ENCODE measurements at regions not wholly inside any gene's neighbourhood (a gene's known extent, or its start where the extent isn't known, plus 50 kb on each side); places are given as distances from the start of the nearest gene placed in this dataset.

GRCh38 chr9:103799959-103800358 is 294.1 kb upstream of the SMC2 start:
- no peak for DNase-seq

- no peak for DNase-seq
These were observed 292.0 kb upstream of the SMC2 start for GRCh38 chr9:103802068-103802467.

- no peak for DNase-seq
These were observed 290.9 kb upstream of the SMC2 start for GRCh38 chr9:103803245-103803644.

GRCh38 chr9:103804077-103804735 is 289.9 kb upstream of the SMC2 start:
- no peak for DNase-seq

- no peak for DNase-seq
These were observed 284.4 kb upstream of the SMC2 start for GRCh38 chr9:103809745-103810144.

- DNase-seq, result no peak
These were observed 282.6 kb upstream of the SMC2 start for GRCh38 chr9:103811462-103811861.

- DNase-seq, result no peak
These were observed 278.0 kb upstream of the SMC2 start for GRCh38 chr9:103816146-103816545.

DNA sequence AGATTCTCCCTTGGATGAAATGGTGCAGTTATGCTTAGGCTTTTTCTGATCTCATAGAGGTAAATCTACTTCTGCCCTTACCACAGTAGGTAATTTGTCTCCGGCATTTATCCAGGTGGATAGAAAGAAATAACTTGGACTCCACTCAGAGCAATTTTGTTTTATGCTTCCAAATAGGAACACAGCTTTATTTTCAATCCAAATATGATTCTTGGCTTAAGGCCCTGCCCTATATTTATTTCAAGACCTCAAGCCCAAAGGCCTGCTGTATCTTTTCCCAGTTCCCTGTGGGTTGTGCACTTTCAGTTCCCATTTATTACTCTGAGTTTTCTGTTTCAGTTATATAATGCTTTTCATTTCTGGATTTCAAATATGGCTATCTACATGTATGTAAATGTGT is 274.2 kb upstream of the SMC2 start:
- DNase-seq, result no peak

- DNase-seq, result no peak
These were observed 273.0 kb upstream of the SMC2 start for GRCh38 chr9:103821115-103821514.

DNA sequence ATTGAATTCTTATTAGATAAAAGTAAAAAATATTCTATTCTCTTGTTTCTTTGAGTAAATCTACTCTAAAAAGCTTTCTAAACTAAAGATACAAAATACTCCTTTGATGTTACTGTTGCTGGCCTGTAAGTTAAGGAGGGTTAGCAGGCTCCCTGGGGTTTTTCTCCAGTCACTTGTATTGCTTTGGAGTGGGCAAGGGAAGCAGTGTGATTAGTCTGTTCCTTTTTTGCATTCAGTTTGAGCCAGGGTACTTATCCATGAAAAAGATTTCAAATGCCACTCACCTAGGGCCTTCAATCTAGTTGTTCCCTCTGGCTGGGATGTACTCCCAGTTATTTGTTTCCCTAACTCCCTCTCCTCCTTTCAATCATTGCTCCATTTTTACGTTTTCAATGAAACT is 256.2 kb upstream of the SMC2 start:
- no peak for DNase-seq

- no peak for DNase-seq
These were observed 254.9 kb upstream of the SMC2 start for GRCh38 chr9:103839197-103839596.

- DNase-seq, result no peak
These were observed 226.2 kb upstream of the SMC2 start for GRCh38 chr9:103867886-103868285.

GRCh38 chr9:103872811-103873210 is 221.3 kb upstream of the SMC2 start:
- no peak for DNase-seq

DNA sequence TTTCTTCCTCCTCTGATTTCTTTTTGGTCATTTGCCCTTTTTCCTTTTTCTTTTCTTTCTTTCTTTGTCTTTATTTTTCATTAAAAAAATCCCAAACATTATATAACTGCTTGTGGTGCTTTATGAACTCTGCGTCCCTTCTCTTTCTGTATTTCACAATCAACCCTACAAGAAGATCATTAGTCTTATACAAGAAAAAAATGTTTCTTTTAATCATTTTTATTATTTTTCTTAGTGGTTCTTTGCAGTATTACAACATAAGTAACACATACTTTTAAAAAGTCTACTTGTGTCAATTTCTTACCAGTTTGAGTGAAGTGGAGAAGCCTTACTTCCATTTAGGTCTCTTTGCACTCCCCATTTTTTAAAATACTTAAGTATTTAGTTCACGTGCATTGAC is 212.7 kb upstream of the SMC2 start:
- DNase-seq, result no peak

DNA sequence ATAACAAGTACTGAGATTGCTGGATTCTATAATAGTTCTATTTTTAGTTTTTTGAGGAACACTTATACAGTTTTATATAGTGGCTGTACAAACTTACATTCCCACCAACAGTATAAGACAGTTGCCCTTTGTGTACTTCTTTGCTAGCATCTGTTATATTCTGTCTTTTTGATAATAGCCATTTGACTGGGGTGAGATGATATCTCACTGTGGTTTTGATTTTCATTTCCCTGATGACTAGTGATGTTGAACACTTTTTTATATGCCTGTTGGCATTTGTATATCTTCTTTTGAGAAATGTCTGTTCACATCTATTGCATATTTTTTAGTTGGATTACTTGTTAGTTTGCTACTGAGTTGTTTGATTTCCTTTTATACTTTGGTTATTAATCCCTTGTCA is 204.1 kb upstream of the SMC2 start:
- no peak for DNase-seq

- DNase-seq, result no peak
These were observed 199.9 kb upstream of the SMC2 start for GRCh38 chr9:103894184-103894583.

DNA sequence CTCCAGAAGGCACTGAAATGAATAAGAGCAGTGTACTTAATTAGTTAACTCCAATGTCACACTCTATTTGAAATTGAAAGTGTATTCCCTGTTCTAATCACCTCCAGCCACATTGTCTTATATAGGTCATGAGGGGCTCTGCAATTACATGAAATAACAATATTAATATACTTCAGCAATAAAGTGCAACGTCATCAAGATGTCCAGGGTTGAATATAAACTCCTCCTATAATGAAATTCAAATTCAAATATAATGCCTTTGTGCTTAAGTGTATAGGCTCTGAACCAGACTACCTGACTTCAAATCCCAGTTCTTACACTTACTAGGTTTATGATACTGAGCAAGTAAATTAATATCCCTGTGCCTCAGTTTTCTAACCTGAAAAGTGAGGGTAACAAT is 195.6 kb upstream of the SMC2 start:
- DNase-seq, result no peak

DNA sequence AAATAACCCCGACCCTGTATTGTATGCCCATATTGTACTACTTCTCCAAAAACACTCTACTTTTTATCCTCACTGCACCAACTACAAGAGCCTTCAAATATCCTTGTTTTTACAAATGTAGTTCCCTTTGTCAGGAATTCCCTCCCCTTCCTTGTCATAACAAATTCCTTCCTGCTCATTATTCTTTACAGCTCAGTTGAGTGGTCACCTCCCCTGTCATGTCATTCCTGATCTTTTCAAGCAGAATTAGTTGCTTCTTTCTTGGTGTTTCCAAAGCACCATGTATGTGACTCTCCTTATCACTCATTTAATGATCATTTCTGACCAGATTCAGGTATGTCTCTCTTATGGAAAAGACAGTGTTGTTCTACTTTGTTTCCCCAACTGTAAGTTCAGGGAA is 194.2 kb upstream of the SMC2 start:
- no peak for DNase-seq

DNA sequence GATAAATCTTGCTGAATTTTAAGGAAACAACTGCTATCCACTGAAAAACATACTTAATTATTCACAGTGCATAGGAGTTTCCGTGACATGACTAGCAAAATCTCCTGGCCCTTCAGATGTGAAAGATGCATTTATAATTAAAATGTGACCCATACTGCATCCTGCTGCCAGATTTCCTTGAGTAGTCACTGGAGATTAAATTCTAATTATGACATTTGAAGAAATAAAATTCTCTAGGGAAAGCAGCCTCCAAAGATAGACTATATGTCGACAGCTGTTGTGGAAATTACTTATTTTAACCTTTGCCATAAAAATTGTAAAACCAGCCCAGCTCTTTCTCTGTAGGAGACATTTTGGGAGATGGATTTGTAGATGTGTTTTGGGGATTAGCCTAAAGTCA is 193.6 kb upstream of the SMC2 start:
- no peak for DNase-seq

DNA sequence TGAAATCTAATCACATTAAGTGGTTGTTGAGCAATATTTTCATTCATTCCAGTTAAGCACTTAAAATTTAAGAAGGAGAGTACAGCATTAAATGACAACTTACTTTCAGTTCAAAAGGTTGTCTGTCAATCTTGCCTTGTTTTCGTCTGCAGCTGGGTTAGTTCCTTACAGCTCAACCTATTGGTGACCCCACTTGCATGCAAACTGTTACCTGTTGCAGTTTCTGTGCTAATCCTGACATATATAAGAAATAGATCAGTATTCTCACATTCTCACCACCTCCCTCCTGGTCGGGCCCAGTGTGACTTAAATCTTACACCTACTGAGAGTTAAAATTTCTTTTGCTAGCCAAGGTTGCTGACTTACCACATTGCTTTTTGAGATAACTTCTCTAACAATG is 191.8 kb upstream of the SMC2 start:
- DNase-seq, result no peak

DNA sequence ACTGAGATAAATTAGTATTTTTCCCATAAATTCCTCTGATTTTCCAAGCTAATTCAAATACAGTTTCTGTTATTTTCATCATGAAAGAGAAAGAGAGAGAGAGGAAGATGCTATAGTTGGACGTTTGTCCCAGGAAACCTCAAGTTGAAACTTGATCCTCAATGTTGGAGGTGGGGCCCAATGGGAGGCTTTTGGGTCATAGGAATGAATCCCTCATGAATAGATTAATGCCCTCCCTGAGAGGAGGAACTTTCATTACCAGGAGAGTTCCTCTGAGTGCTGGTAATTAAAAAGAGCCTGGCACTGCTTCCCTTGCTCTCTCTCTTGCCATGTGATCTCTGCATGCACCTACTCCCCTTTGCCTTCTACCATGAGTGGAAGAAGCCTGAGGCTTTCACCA is 189.9 kb upstream of the SMC2 start:
- no peak for DNase-seq

DNA sequence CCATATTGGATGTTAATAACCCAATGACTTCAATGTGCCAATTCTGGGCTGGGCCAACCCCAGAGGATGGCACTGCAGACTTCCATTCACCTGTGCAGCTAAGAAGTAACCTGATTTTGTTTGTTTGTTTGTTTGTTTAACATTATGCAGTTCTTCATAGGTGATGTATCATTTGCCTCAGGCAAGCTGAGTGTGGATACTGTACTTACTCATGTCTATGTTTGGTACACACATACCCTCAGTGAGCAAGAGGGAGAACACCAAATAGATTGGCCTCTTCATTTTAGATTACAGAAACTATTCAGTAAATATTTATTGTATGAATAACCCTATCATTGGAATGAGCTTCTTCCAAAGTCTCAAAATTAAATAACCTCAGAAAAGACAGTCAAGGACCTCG is 180.2 kb upstream of the SMC2 start:
- no peak for DNase-seq

- no peak for DNase-seq
These were observed 174.4 kb upstream of the SMC2 start for GRCh38 chr9:103919605-103920209.

GRCh38 chr9:103928442-103928841 is 165.7 kb upstream of the SMC2 start:
- DNase-seq, result no peak

DNA sequence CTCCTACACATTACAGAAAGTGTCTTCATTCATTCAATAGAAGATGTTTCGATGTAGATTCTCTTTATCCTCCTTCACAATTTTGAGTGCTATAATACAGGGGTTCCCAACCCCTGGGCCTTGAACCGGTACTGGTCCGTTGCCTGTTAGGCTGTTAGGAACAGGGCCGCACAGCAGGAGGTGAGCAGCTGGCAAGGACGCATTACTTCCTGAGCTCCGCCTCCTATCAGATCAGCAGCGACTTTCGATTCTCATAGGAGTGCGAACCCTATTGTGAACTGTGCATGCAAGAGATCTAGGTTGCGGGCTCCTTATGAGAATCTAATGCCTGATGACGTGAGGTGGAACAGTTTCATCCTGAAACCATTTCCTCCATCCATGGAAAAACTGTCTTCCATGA is 153.0 kb upstream of the SMC2 start:
- no peak for DNase-seq
